Naive thymus-derived CD4-positive, alpha-beta T cell (primary cell): ENCODE measurements at regions not wholly inside any gene's neighbourhood (a gene's known extent, or its start where the extent isn't known, plus 50 kb on each side); places are given as distances from the start of the nearest gene placed in this dataset.

ENCODE experiments used
- ATAC-seq: fragments of 150-1000 bp; cut with Tn5 transposase; 2 replicates; pipeline ENCODE4 v1.10.0; 2021; ENCODE audit warnings: mild to moderate bottlenecking, moderate library complexity
- CTCF ChIA-PET: fragments of 350-600 bp; sonication (Branson Sonifier 250); formaldehyde crosslinking; loops from one replicate; lab custom pipeline; 2021; ENCODE audit warnings: antibody characterized with exemption; lab: Charles Lee
- POLR2A ChIA-PET: fragments of 350-600 bp; sonication (Branson Sonifier 250); formaldehyde crosslinking; loops from one replicate; lab custom pipeline; 2021; ENCODE audit warnings: antibody characterized with exemption, inconsistent platforms; lab: Charles Lee
- DNase-seq, 9 donors: peaks; one replicate each; pipeline versions ENCODE4 v3.0.0 to v3.0.0-alpha.2; 2020 to 2022; ENCODE audit warnings: mixed read lengths in 1 of 9
- H3K27ac ChIP-seq: one replicate; pipeline ENCODE4 v1.7.0; 2013; ENCODE audit warnings: mild to moderate bottlenecking, low read depth, low read length, moderate library complexity
- H3K27me3 ChIP-seq, 2 donors: one replicate each; pipeline ENCODE4 v1.7.0; 2013; ENCODE audit warnings: low read length in 2 of 2, mild to moderate bottlenecking in 2 of 2, moderate library complexity in 2 of 2; ENCODE audit not compliant: control insufficient read depth in 2 of 2, insufficient read depth in 2 of 2
- H3K36me3 ChIP-seq, 3 experiments: 1 replicate in 2 of 3; 2 replicates in 1 of 3; pipeline ENCODE4 v1.7.0; 2013; ENCODE audit warnings: low read length in 3 of 3, mild to moderate bottlenecking in 3 of 3, moderate library complexity in 1 of 3; ENCODE audit not compliant: insufficient read depth in 3 of 3, control insufficient read depth in 2 of 3
- H3K4me1 ChIP-seq, 2 donors: one replicate each; pipeline ENCODE4 v1.7.0; 2013; ENCODE audit warnings: low read length in 2 of 2, mild to moderate bottlenecking in 2 of 2, moderate library complexity in 1 of 2; ENCODE audit not compliant: control insufficient read depth in 2 of 2, insufficient read depth in 2 of 2
- H3K4me3 ChIP-seq: 2 replicates; pipeline ENCODE4 v1.7.0; 2013; ENCODE audit warnings: mild to moderate bottlenecking, low read length
- H3K9me3 ChIP-seq, 3 experiments: 1 replicate in 2 of 3; 2 replicates in 1 of 3; pipeline ENCODE4 v1.7.0; 2013; ENCODE audit warnings: low read length in 3 of 3; ENCODE audit not compliant: control insufficient read depth in 2 of 3
- H3K27ac Mint-ChIP-seq, 9 donors: one replicate each; pipeline ENCODE4 v1.8.0; 2020 to 2022; ENCODE audit warnings: mixed read lengths in 9 of 9, mild to moderate bottlenecking in 8 of 9, moderate library complexity in 5 of 9, inconsistent platforms in 2 of 9
- H3K27me3 Mint-ChIP-seq, 5 donors: one replicate each; pipeline ENCODE4 v1.8.0; 2021 to 2022; ENCODE audit warnings: mixed read lengths in 5 of 5, mild to moderate bottlenecking in 1 of 5
- H3K36me3 Mint-ChIP-seq, 5 donors: one replicate each; pipeline ENCODE4 v1.8.0; 2020 to 2022; ENCODE audit warnings: mixed read lengths in 5 of 5, mild to moderate bottlenecking in 3 of 5, inconsistent platforms in 1 of 5
- H3K4me1 Mint-ChIP-seq, 7 donors: one replicate each; pipeline ENCODE4 v1.8.0; 2020 to 2022; ENCODE audit warnings: mixed read lengths in 7 of 7, mild to moderate bottlenecking in 3 of 7, inconsistent platforms in 1 of 7
- H3K4me3 Mint-ChIP-seq, 10 donors: one replicate each; pipeline ENCODE4 v1.8.0; 2020 to 2022; ENCODE audit warnings: mild to moderate bottlenecking in 10 of 10, mixed read lengths in 10 of 10, moderate library complexity in 6 of 10, inconsistent platforms in 2 of 10
- H3K9me3 Mint-ChIP-seq, 11 donors: one replicate each; pipeline ENCODE4 v1.8.0; 2020 to 2022; ENCODE audit warnings: mixed read lengths in 11 of 11, mild to moderate bottlenecking in 4 of 11, inconsistent platforms in 1 of 11, moderate library complexity in 1 of 11
- intact Hi-C, 2 donors: fragments of 100-400 bp; cut with micrococcal nuclease; formaldehyde crosslinking; loops; one replicate each; pipeline ENCODE4 v1.15.1; 2023

DNA sequence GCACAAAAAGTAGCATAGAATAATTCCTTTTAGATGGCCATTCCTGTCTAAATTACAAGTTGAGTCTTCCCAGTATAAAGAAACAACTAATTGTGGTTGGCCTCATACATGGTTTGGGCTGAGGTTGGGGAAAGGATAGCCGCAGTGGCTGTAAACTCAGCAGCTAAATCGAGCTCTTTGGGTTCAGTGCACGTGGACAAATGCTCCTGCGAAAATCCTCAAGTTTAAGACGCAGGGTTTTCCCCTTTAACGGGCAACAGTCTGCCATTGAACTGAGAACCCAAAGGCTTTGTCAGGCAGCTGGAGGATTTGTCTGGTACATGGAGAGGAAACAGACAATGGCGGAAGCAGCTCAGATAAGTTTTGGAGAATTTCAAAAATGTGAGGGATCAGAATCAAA is 331.9 kb downstream of the TGFB2 start:
- Histone ChIP-seq H3K4me3 (no peak overlapping the region), H3K9me3 (no peaks in the 10 kb centered on the region), H3K27ac (no peak overlapping the region), H3K36me3 (no peaks in the 10 kb centered on the region), H3K27me3 (no peaks in the 10 kb centered on the region), H3K4me1 (no peaks in the 10 kb centered on the region)
- ChIA-PET POLR2A (no interaction called here), CTCF (no interaction called here)
- no peak for ATAC-seq
- H3K36me3 Mint-ChIP-seq, result no peaks in the 10 kb centered on the region
- H3K27ac Mint-ChIP-seq, result no peak overlapping the region
- peaks cover 0 to 9% (median 2%) of the 10 kb centered on the region in 11 donors for H3K9me3 Mint-ChIP-seq
- intact Hi-C loops, result no loop called here
- no peak overlapping the region for H3K4me3 Mint-ChIP-seq
- no peak for DNase-seq
- peaks cover 0 to 3% (median 0%) of the 10 kb centered on the region in 5 donors for H3K27me3 Mint-ChIP-seq
- no peaks in the 10 kb centered on the region for H3K4me1 Mint-ChIP-seq

DNA sequence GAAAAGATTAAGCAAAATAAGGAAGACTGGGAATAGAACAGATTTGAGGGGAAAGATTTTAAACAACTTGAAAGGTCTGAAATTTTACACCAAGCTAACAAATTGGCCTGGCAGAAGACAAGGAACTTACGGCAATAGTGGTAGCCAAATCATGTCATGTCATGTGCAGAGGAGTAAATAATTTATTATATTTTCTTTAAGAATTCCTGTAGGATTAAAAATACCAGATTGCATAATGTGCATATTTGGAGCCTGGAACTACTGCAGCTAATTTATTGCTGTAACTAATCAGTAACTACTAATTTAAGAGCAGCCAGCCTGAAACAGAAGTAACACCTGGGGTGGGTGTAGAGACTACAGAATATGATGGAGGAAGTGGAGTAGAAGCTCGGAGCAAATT is 334.3 kb downstream of the TGFB2 start:
- Mint-ChIP-seq H3K4me3 (no peak overlapping the region), H3K4me1 (no peaks in the 10 kb centered on the region), H3K27ac (no peak overlapping the region), H3K36me3 (no peaks in the 10 kb centered on the region), H3K9me3 (peaks cover 0 to 6% (median 0%) of the 10 kb centered on the region in 11 donors), H3K27me3 (peaks cover 0 to 3% (median 0%) of the 10 kb centered on the region in 5 donors)
- DNase-seq, result no peak
- Histone ChIP-seq H3K36me3 (no peaks in the 10 kb centered on the region), H3K4me3 (no peak overlapping the region), H3K9me3 (no peaks in the 10 kb centered on the region), H3K27me3 (no peaks in the 10 kb centered on the region), H3K27ac (no peak overlapping the region), H3K4me1 (no peaks in the 10 kb centered on the region)
- CTCF ChIA-PET, result interaction anchor here (0.7 to 0.9 kb wide), 2 partner anchors 124 to 130 kb away, joined by 3 read pairs; no protein-coding TSS in a partner anchor
- intact Hi-C loops, result no loop called here
- no peak for ATAC-seq
- POLR2A ChIA-PET, result no interaction called here

DNA sequence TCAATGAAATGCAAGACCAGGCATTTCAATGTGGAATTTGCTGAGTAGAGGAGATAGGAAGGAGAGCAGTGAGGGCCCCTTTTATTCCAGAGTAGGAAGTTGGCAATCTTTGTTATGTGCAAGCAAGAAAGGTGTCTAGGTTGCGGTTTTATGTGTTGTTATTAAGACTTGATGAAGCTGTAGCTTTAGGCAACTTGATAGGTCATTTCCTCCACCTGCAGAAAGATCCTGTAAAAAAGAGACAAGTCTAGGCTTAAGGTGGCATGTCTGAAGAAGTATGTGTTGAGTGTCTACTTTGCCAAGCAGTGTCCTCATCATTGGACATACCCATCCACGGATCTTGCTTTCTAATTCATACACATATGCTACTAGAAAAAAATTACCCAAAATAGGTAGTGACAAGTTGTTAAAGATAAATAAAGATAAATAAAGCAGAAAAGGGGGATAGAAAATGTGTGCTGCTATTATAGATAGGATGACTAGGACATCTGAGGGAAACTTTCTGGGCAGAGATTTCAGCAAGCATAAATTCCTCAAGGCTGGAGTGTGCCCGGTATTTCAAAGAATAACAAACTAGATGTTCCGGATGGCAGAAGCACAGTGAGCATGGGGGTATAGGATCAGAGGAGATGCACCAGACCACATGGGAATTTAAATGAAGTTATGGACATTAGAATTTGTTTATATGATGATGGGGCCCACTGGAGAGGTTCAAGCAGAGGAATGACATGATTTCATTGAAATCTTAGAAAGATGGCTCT is 335.0 kb downstream of the TGFB2 start:
- Mint-ChIP-seq H3K36me3 (no peaks in the 10 kb centered on the region), H3K4me1 (no peaks in the 10 kb centered on the region), H3K9me3 (peaks cover 0 to 6% (median 0%) of the 10 kb centered on the region in 11 donors), H3K4me3 (no peak overlapping the region), H3K27ac (no peak overlapping the region), H3K27me3 (peaks cover 0 to 3% (median 0%) of the 10 kb centered on the region in 5 donors)
- Histone ChIP-seq H3K27me3 (no peaks in the 10 kb centered on the region), H3K9me3 (no peaks in the 10 kb centered on the region), H3K27ac (no peak overlapping the region), H3K4me1 (no peaks in the 10 kb centered on the region), H3K36me3 (no peaks in the 10 kb centered on the region), H3K4me3 (no peak overlapping the region)
- DNase-seq, result no peak
- CTCF ChIA-PET, result interaction anchor here (0.9 kb wide), 1 partner anchor 129 kb away, joined by 3 read pairs; no protein-coding TSS in a partner anchor
- intact Hi-C loops, result no loop called here
- POLR2A ChIA-PET, result no interaction called here
- ATAC-seq, result no peak

DNA sequence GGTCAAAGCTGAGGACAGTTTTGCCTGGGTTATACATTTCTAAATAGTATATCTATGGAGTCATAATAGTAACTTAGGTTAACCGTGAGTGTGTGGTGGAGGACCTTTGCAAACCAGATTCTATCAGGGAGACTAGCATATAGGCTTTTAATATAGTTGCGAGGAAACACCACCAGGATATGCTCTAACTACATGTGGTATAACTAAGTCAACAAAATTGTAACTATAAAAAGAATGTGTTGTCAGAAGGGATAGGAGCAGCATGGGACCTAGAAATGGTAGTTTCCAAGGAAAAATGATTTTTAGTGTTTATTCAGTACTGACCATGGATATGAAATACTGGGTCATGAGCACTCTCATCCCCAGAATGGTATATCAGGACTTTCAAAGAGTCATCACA is 338.1 kb downstream of the TGFB2 start:
- intact Hi-C loops, result no loop called here
- Mint-ChIP-seq H3K4me3 (no peak overlapping the region), H3K27ac (no peak overlapping the region), H3K27me3 (no peaks in the 10 kb centered on the region), H3K36me3 (no peaks in the 10 kb centered on the region), H3K4me1 (no peaks in the 10 kb centered on the region), H3K9me3 (peaks cover 0 to 16% (median 2%) of the 10 kb centered on the region in 11 donors)
- no peaks in the 10 kb centered on the region for H3K9me3 ChIP-seq
- no peak overlapping the region for H3K4me3 ChIP-seq
- DNase-seq (no peak), ATAC-seq (no peak)
- no peak overlapping the region for H3K27ac ChIP-seq
- no peaks in the 10 kb centered on the region for H3K36me3 ChIP-seq
- ChIA-PET CTCF (no interaction called here), POLR2A (no interaction called here)
- H3K27me3 ChIP-seq, result no peaks in the 10 kb centered on the region
- no peaks in the 10 kb centered on the region for H3K4me1 ChIP-seq

GRCh38 chr1:218686258-218686657 is 341.1 kb downstream of the TGFB2 start:
- Histone ChIP-seq H3K9me3 (no peaks in the 10 kb centered on the region), H3K27me3 (no peaks in the 10 kb centered on the region), H3K36me3 (no peaks in the 10 kb centered on the region), H3K4me1 (no peaks in the 10 kb centered on the region), H3K27ac (no peak overlapping the region), H3K4me3 (no peak overlapping the region)
- Mint-ChIP-seq H3K4me3 (no peak overlapping the region), H3K27ac (no peak overlapping the region), H3K36me3 (no peaks in the 10 kb centered on the region), H3K9me3 (peaks cover 0 to 10% (median 1%) of the 10 kb centered on the region in 11 donors), H3K4me1 (no peaks in the 10 kb centered on the region), H3K27me3 (no peaks in the 10 kb centered on the region)
- ATAC-seq (no peak), DNase-seq (no peak)
- ChIA-PET POLR2A (interaction anchor here (0.7 kb wide), 1 partner anchor 659 kb away, joined by 5 read pairs; no protein-coding TSS in a partner anchor), CTCF (no interaction called here)
- intact Hi-C loops, result no loop called here

GRCh38 chr1:218686761-218687160 is 341.6 kb downstream of the TGFB2 start:
- Histone ChIP-seq H3K27ac (no peak overlapping the region), H3K4me3 (no peak overlapping the region), H3K36me3 (no peaks in the 10 kb centered on the region), H3K27me3 (no peaks in the 10 kb centered on the region), H3K4me1 (no peaks in the 10 kb centered on the region), H3K9me3 (no peaks in the 10 kb centered on the region)
- intact Hi-C loops, result no loop called here
- no peak for DNase-seq
- no peak for ATAC-seq
- no peak overlapping the region for H3K27ac Mint-ChIP-seq
- H3K4me3 Mint-ChIP-seq, result no peak overlapping the region
- no peaks in the 10 kb centered on the region for H3K27me3 Mint-ChIP-seq
- peaks cover 0 to 10% (median 1%) of the 10 kb centered on the region in 11 donors for H3K9me3 Mint-ChIP-seq
- ChIA-PET POLR2A (no interaction called here), CTCF (no interaction called here)
- no peaks in the 10 kb centered on the region for H3K36me3 Mint-ChIP-seq
- H3K4me1 Mint-ChIP-seq, result no peaks in the 10 kb centered on the region

DNA sequence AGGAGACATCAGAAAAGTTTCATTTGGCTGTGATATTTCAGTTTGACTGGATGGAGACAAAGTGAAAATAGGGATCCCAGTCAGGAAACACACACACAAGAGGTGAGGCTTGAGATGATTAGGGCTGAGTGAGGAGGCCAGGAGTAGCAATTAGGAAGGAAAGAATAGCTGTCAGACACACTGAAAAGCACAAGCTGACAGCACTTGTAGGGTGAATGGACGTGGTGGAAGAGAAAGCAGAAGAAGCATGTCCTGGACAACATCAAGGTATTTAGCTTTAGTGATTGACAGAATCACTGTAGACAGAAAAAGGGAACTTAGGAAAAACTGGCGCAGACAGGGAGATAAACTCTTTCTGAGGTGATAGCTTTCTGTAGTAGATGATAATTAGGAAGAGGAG is 347.7 kb downstream of the TGFB2 start:
- H3K27me3 Mint-ChIP-seq, result no peaks in the 10 kb centered on the region
- no peak overlapping the region for H3K4me3 Mint-ChIP-seq
- Histone ChIP-seq H3K36me3 (no peaks in the 10 kb centered on the region), H3K27me3 (no peaks in the 10 kb centered on the region), H3K4me1 (no peaks in the 10 kb centered on the region), H3K9me3 (no peaks in the 10 kb centered on the region), H3K4me3 (no peak overlapping the region), H3K27ac (no peak overlapping the region)
- peaks cover 0 to 2% (median 0%) of the 10 kb centered on the region in 11 donors for H3K9me3 Mint-ChIP-seq
- intact Hi-C loops, result no loop called here
- no peak overlapping the region for H3K27ac Mint-ChIP-seq
- ATAC-seq (no peak), DNase-seq (no peak)
- CTCF ChIA-PET, result no interaction called here
- H3K36me3 Mint-ChIP-seq, result no peaks in the 10 kb centered on the region
- H3K4me1 Mint-ChIP-seq, result no peaks in the 10 kb centered on the region
- POLR2A ChIA-PET, result no interaction called here
